HG03095 (cell line): ENCODE measurements at regions not wholly inside any gene's neighbourhood (a gene's known extent, or its start where the extent isn't known, plus 50 kb on each side); places are given as distances from the start of the nearest gene placed in this dataset.

Experiments used
- ATAC-seq: cut with Tn5 transposase; IDR thresholded peaks from one replicate; pipeline ENCODE4 v1.9.1; 2021; ENCODE audit warnings: moderate library complexity; ENCODE audit not compliant: unreplicated experiment

DNA sequence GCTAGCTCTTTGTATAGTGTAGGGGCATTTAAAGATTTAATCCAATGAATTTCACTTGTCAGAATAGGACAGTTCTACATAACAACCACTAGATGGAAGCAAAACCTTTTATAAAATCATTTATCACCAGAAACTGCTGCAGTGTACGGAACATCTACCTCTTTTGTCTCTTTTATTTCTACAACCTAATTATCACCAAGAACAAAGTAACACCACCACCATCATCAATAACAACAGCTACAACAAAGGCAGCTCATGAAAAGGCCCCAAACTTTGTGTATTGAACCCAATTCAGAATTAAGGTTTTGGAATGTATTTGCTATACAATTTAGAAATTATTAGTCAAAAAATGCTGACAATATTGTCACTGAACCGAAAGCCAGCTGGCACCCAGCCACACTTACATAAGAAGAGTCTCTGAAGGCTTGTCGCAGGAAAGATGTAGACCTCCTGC is 260.9 kb upstream of the RPS6KA3 start:
- no peak for ATAC-seq

DNA sequence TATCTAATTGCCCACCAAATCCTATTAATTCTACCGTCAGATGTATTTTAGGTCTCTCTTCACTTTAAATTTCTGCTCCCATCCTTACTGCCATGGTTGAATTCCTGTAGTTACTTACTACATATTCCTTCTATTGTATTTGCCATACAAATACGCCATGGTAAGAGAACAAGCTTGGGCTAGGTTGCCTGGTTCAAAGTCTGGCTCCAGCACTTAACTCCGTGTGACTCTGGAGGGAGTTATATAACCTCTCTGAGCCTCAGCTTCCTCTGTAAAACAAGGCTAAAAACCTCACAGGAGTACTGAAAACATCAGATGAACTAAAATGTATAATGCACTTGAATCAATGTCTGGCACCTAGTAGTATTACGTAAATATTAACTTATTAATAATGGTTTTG is 260.3 kb upstream of the RPS6KA3 start:
- ATAC-seq, result no peak

DNA sequence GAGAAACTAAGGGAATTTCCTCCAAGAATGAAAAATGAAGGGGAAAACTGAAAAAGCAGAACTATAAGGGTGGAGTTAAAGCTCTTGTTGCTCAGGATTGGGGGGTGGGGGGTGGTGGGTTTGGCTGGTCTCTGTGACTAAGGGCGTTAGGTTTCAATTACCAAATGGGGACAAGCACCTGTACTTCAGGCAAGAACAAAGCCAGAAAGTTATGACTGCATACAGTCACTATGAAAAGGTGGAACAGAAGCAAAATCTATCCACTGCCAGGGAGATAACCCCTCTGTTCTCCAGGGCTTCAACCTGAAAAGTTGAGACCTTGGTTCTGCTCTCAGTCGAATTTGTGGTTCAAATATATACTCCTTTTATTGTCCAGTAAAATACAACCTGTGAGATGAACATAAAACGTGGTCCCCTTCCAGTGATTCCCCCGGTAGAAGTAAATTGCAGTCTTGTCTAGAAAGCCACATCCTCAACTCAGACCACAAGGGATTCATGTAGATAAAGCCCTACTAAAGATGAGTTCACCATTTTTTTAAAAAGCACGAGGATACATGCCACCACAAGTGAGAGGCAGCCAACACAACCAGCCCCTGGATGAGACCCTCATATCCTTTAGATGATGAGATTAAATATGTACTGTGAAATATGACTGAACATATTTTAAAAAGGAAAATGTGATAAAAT is 257.1 kb upstream of the RPS6KA3 start:
- no peak for ATAC-seq

DNA sequence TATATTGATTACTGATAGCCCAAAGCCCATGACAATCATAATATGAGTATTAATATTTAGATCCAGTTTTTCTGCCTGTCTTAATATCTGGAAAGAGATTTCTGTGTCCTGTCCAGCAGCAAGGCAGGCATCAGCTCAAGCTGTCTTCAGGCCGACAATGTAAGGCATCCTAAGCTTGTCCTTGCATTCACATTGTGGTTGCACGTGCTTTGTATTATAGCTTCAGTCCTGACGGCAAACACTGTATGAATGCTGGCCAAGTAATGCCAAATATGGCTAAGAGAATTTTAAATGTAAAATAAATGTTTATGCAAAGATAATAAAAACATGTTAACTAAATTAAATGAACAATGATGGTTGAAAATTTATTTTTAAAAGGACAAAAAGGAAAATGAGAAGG is 255.7 kb upstream of the RPS6KA3 start:
- no peak for ATAC-seq

DNA sequence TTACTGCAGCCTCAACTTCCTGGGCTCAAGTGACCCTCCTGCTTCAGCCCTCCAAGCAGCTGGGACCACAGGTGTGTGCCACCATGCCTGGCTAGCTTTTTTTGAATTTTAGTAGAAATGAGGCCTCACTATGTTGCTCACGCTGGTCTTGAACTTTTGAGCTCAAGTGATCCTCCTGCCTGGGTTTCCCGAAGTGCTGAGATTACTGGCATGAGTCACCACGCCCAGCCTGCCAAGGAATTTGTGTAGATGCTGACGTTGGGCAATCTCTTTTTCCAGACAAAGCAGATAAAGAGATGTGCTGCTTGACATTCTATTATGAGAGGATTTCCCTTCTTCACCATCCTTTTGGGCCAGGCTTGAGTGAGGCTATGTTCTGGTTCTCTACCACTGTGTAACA is 254.5 kb upstream of the RPS6KA3 start:
- ATAC-seq, result no peak

DNA sequence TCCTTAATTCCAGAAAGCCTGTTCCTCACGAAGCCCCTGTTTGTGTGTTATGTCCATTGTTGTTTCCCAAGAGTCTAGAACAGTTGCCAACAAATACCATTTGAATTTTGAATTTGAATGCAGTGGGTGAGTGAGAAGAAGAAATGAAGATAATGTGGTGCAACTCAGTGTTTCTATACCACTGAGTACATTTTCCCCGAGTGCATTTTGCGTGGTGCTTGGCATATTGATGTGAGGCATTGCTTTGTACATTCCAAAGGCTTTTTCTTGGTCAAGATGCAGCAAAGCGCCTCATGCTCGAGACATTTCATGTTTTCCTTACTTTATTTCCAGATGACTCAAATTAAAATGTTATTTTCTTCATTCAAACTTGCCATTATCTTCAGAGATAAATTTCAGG is 253.1 kb upstream of the RPS6KA3 start:
- ATAC-seq, result no peak

DNA sequence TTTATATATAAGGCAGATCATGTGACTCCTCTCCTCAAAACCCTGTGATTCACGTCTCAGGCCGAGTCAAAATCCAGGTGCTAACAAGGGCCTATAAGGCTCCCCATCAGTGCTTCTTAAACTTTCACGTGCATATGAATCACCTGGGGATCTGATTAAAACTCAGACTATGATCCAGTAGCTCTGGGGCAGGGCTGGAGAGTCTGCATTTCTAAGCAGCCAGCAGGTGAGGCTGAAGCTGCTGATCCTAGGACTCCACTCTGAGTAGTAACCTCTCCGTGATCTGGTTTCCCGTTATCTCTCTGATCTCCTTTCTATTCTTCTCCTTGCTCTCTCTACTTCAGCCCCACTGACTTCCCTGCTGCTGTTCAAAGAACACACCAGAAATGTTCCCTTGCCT is 252.4 kb upstream of the RPS6KA3 start:
- no peak for ATAC-seq

DNA sequence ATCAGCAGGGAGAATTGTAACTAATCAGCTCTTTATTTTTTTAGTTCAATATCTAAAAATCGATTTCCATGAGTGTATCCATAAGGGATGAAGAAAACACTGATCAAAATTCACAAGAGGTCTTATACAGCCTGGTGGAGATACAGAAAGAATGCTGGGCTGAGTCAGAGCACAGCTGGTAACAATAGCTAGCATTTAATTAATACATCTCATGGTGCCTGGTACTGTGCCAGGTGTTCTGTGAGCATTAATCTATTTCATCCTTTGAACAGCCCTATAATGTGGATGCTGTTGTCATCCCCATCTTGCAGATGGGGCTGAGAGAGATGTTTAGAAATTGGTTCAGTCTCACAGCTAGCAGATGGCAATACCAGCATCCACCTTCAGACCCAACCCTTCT is 250.9 kb upstream of the RPS6KA3 start:
- ATAC-seq, result no peak

DNA sequence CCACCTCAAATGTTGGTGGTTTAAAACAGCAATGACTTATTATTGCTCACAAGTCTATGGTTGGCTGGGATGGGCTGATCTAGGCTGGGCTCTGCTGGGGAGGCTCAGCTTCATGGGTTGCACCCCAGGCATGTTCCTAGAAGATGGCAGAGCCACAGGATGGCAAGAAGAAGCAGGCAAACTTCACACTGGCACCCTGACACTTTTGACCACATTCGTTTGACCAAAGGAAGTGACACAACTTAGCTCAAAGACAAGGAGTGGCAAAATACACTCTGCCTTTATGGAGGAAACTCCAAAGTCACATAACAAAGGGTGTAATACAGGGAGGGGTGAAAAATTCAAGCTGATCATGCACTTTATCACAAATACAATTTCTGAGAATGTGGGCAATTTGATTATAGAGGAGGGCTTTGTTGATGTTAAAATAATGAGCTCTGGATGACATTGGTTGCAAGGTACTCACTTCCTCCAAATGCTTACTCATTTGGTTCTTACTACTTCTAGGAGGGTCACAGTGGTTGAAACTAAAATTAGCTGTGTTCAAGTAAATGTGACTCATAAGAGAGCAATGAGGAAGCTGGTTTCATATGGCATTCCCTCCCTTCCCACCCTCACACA is 249.2 kb upstream of the RPS6KA3 start:
- ATAC-seq, result peak; percentile 99

DNA sequence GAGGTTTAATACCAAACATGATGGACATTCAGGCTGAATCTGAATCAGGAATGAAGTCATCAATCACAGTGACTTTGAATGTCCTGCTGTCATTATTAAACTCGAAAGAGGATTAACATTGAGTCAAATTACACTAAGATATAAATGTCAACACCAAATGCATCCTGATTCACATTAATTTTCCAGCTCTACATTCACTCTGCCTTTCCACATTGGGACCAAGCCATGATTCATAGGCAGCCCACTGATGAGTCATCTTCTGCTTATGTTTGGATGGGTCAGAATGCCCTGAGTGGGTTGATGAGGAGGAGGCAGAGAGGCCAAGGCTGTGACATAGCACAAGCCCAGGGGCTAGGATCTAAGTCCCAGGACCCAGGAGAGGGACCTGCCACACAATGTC is 247.6 kb upstream of the RPS6KA3 start:
- no peak for ATAC-seq

DNA sequence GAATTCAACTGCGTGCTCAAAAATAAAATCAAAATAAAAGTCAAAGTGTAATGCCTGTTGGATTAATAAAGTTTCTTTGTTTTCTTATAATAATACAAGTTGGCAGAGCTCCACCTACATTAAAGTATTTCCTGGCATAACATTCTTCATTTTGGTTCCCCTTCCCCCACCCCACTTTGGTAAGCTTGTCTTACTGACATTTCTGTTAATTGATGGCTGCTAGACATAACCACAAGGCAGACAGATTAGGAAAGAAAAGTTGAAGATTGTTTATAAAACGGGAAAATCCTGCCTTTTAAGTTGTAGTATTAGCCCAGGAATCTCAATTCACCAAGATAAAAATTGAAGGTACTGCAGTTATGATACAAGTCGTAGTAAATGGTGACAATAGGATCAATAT is 246.5 kb upstream of the RPS6KA3 start:
- ATAC-seq, result no peak

DNA sequence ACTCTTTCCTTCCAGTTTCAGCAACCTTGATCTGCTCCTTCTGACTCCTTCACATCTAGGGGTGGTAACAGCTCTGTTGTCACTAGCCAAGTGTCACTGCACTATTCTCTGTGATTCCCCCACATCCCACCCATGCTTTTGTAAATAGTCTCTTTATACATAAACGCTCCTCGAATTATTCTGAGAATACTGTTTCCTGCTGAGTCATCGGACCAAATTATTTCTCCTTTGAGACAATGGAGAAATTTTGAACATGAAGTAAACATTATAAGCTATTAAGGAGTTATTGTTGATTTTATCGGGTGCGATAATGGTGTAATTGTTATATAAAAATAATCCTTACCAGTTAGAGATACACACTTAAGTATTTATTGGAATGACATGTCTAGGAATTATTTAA is 245.1 kb upstream of the RPS6KA3 start:
- no peak for ATAC-seq

DNA sequence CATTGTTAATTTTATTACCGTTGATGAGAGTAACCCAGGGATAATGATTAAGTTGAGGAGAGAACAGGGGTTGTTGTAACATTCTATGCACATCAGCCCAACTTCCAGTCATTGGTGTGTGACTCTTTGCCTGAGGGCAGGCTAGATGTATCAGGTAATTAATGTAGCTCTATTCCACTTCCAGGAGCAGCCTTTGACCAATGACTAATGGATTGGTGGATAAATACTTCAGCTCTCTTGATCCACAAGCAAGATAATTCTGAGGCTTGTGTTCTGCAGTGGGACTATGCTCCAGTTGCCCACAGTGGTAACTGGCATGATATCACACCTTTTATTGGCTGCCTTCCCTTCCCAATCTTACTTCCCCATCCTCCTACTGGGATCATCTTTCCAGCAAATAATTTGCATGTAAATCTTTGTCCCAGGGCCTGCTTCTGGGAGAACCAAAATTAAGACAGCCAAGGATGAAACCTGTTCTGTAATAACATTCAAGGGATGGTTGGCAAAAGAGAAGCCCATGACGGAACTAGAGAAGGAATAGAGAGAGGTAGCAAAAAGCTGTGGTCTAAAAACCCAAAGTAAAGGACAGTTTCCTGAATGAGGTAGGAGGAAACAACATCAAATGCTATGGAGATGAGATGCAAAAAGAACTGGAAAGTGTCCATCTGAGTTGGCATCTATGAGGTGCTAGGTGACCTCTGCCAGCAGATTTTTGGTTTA is 241.4 kb upstream of the RPS6KA3 start:
- ATAC-seq, result no peak

DNA sequence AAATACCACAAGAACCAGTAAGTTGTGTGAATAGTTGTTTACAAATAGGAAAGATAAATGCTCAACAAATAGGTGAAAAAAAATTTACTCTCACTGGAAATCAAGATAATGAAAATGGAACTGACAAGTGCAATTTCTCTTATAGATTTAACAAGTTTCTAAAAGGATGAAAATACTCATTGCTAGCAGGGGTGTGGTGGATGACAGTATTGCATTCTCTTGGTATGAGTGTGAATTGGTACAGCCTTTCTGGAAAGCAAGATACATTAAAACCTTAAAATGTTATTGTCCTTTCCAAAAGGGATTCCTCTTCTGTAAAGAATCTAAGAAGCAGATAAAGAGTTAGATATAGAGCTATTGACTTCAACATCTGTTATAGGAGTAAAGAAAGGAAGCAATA is 240.0 kb upstream of the RPS6KA3 start:
- ATAC-seq, result no peak

DNA sequence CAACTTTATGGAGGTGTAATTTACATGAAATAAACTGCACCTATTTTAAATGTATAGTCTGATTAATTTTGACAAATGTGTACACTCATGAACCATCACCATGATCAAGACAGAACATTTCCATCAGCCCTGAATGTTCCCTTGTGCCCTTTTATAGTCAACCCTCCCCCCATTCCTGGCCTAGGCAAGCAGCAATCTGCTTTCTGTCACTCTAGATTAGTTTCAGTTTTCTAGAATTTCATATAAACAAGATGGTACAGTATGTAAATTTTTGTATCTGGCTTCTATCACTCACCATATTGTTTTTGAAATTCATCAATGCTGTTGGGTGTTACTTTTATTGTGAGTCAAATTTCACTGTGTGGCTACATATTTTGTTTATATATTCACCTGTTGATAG is 234.2 kb upstream of the RPS6KA3 start:
- no peak for ATAC-seq

DNA sequence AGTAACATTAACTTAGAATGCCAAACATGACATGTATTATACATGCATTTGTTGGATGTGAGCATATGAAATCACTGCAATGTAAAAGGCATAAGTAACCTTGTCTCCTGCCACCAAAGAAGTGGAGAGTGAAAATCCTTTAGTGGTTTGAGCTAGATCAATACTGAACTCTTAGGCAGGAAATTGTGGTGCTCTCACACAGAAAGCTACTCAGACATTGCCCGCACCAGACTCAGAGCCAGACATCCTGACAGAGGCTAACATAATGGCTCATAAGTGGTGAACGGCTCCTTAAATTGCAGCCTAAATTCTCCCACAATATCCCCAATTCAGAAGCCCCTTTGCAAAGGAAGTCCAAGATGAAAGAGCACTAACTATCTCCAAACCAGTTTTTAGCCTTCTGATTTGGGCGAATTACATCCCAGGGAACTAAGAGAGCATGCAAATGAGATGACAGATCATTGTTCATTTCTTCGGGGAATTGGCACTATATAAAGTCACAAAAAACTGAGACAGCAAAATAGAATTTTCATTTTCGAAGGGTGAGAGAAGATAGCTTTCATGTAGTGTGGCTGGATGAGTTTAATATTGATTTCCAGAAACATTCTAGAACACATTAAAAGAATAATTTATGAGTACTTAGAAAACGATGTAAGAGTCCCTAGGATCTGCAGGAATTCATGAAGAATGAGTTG is 233.6 kb upstream of the RPS6KA3 start:
- no peak for ATAC-seq

DNA sequence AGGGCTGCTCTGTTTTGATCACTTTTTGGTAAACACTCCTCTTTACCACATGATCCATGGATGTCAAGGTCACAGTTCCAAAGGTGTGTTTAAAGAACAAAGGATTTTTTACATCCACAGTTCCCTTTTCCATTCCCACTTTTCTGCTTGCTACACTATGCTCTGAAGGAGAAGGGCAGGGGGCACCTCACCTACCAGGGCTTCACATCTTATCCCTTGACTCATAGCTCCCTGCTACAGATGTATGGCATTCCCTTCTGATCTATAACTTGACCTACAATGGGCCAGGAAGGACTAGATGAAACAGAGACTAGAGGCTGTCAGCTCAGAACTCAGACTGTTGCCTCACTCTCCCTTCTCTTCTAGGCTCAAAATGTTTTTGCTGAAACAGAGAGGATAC is 233.1 kb upstream of the RPS6KA3 start:
- ATAC-seq, result no peak

DNA sequence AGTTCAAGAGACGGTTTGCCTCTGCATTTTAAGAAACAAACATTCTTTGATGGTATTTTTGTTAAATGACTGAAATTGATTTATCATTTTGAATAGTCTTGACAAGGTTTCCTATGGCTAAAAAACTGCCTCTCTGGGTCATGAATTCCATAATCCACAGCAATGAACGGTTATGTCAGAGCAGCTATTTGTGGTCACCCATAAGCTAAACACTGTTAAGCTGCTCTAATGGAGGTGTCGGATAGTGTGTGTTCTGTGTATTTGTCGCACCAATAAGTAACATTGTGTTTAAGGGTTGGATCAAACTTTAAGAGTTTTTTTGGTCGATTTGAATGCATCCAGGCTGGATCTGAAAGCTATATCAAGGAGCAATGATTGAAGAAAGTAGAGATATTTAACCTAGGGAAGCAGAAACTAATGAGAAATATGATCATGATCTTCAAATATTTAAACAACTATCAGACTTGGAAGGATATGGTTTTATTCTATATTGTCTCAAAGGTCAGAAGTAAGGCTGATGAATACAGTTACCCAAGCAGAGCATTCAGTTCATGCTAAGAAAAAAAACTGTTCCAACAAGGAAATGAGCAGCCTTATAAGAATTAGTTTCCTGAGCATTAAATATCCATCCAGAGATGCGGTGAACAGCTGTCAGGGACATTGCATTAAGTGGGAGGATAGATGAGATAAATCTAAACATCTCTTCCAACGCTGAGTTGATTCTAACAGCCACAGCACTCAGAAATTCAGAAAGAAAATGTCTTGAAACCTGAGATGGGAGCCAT is 232.3 kb upstream of the RPS6KA3 start:
- ATAC-seq, result no peak

DNA sequence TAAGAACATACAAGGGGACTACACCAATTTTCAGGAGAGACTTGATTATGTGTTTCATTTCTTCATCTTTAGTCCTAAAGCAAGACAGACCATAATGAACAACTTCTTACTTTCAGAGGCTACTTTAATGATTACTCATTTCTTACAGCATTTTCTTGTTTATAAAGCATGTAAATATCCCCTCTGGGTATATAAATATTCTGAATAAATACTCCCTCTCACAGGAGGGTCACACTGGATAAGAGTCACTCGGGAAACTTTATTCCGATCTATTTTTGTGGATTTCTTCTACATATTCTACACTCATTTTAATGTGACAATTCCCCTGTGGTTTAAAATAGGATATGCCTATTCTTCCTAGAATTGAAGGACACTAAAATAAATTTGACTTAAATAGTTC is 228.9 kb upstream of the RPS6KA3 start:
- no peak for ATAC-seq

DNA sequence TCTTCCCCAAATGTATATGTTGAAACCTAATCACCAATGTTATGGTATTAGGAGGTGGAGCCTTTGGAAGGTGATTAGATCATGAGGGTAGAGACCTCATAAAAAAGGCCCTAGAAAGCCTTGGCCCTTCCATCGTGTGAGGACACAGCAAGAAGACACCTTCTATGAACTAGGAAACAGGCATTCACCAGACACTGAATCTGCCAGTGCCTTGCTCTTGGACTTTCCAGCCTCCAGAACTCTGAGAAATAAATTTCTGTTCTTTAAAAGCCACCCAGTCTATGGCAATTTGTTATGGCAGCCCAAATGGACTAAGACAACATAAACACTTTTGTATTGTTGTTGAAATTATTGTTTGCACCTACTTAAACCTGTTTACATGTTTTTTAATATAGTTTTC is 221.8 kb upstream of the RPS6KA3 start:
- ATAC-seq, result no peak

DNA sequence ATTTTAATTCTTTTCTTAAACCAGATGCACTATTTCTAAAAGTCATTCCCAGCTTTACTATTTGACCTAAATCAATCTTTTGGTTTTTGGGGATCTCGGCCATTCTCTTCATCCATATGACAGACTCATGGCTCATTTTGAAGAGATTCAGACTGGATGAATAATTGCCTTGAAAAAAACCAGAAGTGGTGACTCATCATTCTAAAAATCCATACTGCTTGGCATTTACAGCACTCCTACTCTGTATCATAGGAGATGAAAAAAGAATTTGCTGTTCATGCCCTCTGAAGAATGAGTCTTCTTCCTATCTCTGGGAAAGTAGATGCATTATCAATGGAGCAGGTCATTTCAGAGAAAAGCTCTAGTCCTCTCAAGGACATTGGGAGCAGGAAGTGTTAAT is 220.5 kb upstream of the RPS6KA3 start:
- no peak for ATAC-seq
